GM21717 (cell line): ENCODE measurements at regions not wholly inside any gene's neighbourhood (a gene's known extent, or its start where the extent isn't known, plus 50 kb on each side); places are given as distances from the start of the nearest gene placed in this dataset.
"Not testable (repeated sequence)": the region's sequence is repeated elsewhere in the genome, so short reads cannot be mapped to it uniquely, and the experiment has no call there.

Source experiments
- ATAC-seq: cut with Tn5 transposase; IDR thresholded peaks from one replicate; pipeline ENCODE4 v1.9.1; 2021; ENCODE audit warnings: mild to moderate bottlenecking, moderate library complexity; ENCODE audit not compliant: unreplicated experiment

GRCh38 chr6:4510317-4510716, 265.9 kb upstream of the CDYL start:
- ATAC-seq = no peak

GRCh38 chr6:4509506-4509905, 266.7 kb upstream of the CDYL start:
- ATAC-seq = no peak

GRCh38 chr6:4506792-4507191, 269.4 kb upstream of the CDYL start:
- ATAC-seq = no peak

- ATAC-seq = no peak
Measured at GRCh38 chr6:4506223-4506622, 270.0 kb upstream of the CDYL start.

GRCh38 chr6:4504700-4505099, 271.5 kb upstream of the CDYL start:
- ATAC-seq = no peak

- ATAC-seq = no peak
Measured at GRCh38 chr6:4503700-4504099, 272.5 kb upstream of the CDYL start.

GRCh38 chr6:4496284-4496683, 279.9 kb upstream of the CDYL start:
- no peak for ATAC-seq

GRCh38 chr6:4491501-4492260, 284.5 kb upstream of the CDYL start:
- no peak for ATAC-seq

- no peak for ATAC-seq
Measured at GRCh38 chr6:4489538-4489937, 286.7 kb upstream of the CDYL start.

GRCh38 chr6:4488389-4488788, 287.8 kb upstream of the CDYL start:
- ATAC-seq = no peak

GRCh38 chr6:4487538-4487937, 288.7 kb upstream of the CDYL start:
- no peak for ATAC-seq

GRCh38 chr6:4486568-4487315, 289.5 kb upstream of the CDYL start:
- no peak for ATAC-seq

GRCh38 chr6:4485735-4486134, 290.5 kb upstream of the CDYL start:
- ATAC-seq = no peak

- no peak for ATAC-seq
Measured at GRCh38 chr6:4482461-4482860, 293.7 kb upstream of the CDYL start.

- no peak for ATAC-seq
Measured at GRCh38 chr6:4480788-4481735, 295.1 kb upstream of the CDYL start.

GRCh38 chr6:4478098-4478497, 298.1 kb upstream of the CDYL start:
- ATAC-seq = no peak

GRCh38 chr6:4474810-4475209, 301.4 kb upstream of the CDYL start:
- ATAC-seq = no peak

GRCh38 chr6:4472969-4473642, 303.1 kb upstream of the CDYL start:
- no peak for ATAC-seq

GRCh38 chr6:4472222-4472621, 304.0 kb upstream of the CDYL start:
- no peak for ATAC-seq

GRCh38 chr6:4471515-4471914, 304.7 kb upstream of the CDYL start:
- not testable (repeated sequence) for ATAC-seq

GRCh38 chr6:4470698-4471210, 305.4 kb upstream of the CDYL start:
- ATAC-seq = no peak
